GM19351 (cell line): ENCODE measurements at regions not wholly inside any gene's neighbourhood (a gene's known extent, or its start where the extent isn't known, plus 50 kb on each side); places are given as distances from the start of the nearest gene placed in this dataset.
"Not testable (repeated sequence)": the region's sequence is repeated elsewhere in the genome, so short reads cannot be mapped to it uniquely, and the experiment has no call there.

Experiments
- ATAC-seq: cut with Tn5 transposase; IDR thresholded peaks from one replicate; pipeline ENCODE4 v1.9.1; 2021; ENCODE audit warnings: mild to moderate bottlenecking, moderate library complexity; ENCODE audit not compliant: unreplicated experiment

- ATAC-seq: no peak
Measured at GRCh38 chr3:5673521-5673920, 486.0 kb downstream of the EDEM1 start.

GRCh38 chr3:5675319-5675718, 487.8 kb downstream of the EDEM1 start:
- ATAC-seq: no peak

DNA sequence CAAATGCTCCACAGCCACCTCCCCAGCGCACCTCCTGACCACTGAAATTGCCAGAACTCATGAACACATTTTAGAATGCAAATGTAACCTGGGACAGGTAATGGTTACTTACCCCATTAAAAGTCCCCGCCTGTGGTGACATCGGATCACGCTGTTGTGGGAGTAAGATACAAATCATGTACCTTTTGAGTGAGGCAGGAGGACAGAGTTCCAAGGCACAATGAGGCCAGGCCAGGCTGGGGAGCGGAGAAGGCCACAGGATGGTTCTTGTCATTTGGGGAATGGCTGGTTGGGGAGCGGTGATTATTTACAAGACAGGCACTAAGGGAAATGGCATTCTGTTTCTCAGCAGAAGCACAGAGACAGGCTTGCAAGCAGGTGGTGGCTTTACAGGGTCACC, 490.0 kb downstream of the EDEM1 start:
- no peak for ATAC-seq

DNA sequence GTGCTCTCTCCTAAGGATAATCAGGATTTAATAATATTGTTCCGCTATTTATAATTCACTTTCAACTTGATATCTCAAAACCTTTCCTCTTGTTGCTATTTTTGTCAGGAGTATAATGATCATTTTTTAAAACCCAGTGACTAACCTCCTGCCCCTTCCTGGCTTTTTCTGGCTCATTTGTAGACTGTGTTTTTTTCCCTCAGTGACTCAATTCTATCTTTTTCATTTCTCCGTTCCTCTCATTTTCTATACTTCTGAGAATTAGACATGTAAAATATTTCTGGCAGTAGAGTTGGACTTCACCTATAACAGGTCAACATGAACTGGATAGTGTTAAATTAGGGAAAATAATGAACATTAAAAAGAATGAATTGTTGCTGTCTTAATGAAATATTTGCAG, 490.7 kb downstream of the EDEM1 start:
- no peak for ATAC-seq

DNA sequence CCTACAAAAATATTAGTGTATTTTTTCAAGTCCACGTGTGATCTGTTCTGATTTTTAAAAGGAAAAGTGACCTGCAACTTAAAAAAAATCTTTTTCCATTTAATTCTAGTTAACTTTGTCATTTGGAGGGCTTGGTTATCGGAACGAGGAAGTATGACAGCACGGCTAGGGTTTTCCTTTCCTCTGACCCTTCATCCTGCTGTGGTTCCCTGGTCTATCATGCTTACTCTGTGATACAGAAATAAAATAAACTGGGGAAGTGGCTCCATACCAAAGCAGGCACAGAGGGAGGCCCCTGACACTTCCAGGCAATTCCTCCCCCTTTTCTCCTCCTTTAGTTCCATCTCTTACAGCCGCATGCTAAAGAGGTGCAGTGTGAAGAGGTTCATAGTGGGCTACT, 491.3 kb downstream of the EDEM1 start:
- ATAC-seq: no peak

- ATAC-seq: no peak
Measured at GRCh38 chr3:5687230-5687629, 499.7 kb downstream of the EDEM1 start.

GRCh38 chr3:5690490-5690889, 503.0 kb downstream of the EDEM1 start:
- ATAC-seq: no peak

- no peak for ATAC-seq
Measured at GRCh38 chr3:5690904-5691532, 503.5 kb downstream of the EDEM1 start.

DNA sequence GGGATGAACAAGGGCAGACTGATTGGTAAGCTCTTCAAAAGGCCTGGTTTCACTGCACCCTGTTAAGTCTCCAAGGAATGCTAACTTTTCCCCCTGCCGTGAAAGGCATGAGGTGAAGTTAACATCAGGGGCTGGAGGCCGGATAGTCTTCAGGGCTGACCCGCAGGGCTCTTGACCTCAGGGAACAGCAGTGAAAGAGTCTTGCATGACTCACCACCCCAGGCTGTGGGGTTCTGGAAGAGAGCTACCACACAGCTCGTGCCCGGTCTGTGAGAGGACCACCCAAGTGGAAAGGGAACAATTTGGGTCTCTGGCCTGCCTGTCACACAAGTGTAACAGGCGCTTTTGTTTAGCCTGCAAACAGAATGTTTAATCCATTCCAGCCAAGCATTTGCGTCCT, 504.9 kb downstream of the EDEM1 start:
- ATAC-seq: no peak

DNA sequence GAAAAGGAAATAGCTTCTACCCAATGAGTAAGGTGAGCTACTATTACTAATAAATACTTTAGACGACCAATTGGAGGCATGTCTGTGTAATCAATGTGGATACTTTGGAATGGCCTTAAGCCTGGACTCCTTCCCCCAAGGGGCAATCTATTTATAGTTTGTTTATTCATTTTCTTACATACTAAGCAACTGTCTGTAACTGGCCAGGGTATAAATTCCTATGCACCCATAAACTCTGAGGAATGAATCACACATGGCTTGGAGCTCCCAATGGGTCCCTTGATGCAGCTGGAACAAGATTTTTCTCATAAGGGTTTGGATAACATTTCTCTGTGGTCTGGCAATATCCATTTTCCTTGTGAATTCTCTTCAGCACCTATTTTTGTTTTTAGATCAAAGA, 506.8 kb downstream of the EDEM1 start:
- no peak for ATAC-seq

GRCh38 chr3:5698851-5699250, 511.3 kb downstream of the EDEM1 start:
- no peak for ATAC-seq

DNA sequence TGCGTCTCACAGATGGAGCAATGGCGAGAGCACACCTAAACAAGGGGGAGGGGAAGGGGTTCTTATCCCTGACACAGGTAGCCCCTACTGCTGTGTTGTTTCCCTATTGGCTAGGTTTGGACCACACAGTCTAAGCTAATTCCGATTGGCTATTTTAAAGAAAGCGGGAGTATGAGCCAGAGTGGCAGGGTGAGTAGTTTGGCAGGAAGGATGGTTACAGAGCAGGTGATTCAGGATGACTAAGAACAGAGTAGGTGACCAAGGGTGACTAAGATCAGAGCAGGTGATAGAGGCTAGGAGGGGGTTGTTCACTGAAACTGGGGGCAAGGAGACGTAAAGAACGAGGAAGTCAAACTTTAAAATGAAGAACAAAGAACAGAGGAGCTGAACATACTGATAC, 511.8 kb downstream of the EDEM1 start:
- no peak for ATAC-seq

DNA sequence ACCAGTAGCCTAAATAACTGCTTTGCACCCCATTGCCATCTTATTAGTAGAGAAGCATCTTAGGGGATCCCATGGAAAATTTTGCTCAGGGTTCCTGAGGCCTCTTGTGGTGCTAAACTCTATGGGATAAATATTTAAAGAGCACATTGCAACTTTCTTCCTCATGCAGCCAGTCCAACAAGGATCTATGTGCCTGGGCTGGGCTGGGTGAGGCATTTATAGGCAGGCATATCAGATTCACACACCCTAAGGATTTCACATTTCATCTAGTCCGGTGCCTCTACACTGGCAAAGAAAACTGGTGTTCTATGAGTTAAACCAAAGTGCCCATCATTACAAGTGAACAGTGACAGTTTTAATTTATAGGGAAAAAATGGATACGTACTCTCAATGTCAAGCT, 512.3 kb downstream of the EDEM1 start:
- no peak for ATAC-seq

DNA sequence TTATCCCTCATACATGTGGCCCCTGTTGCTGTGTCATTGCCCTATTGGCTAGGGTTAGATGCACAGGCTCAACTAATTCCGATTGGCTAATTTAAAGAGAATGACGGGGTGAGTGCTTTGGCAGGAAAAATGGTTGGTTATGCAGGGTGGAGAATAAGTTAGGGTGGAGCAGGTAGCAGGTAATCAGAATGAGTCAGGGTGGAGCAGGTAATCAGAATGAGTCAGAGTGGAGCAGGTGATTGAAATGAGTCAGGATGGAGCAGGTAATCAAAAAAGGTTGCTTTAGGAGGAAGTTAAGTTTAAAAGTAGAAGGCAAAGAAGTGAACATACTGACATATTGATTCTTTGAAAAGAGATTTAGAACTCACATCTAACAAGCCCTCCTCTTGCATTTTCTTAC, 513.5 kb downstream of the EDEM1 start:
- not testable (repeated sequence) for ATAC-seq

- no peak for ATAC-seq
Measured at GRCh38 chr3:5707794-5708193, 520.3 kb downstream of the EDEM1 start.

- no peak for ATAC-seq
Measured at GRCh38 chr3:5709714-5710113, 522.2 kb downstream of the EDEM1 start.

DNA sequence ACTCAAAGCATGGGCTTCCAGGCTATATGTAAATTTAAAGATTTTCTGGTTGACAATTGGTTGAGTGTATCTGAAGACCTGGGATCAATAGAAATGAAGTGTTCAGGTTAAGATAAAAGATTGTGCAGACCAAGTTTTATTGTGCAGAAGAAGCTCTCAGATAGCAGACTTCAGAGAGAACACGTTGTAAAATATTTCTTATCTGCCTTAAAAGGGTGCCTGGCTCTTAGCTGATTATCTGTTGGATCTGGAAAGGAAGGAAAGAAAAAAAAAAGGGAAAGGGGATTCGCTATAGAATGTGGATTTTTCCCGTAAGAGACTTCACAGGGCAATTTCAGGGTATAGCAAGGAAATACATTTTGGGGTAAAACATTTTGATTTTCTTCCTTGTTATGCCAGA, 523.2 kb downstream of the EDEM1 start:
- ATAC-seq: no peak

DNA sequence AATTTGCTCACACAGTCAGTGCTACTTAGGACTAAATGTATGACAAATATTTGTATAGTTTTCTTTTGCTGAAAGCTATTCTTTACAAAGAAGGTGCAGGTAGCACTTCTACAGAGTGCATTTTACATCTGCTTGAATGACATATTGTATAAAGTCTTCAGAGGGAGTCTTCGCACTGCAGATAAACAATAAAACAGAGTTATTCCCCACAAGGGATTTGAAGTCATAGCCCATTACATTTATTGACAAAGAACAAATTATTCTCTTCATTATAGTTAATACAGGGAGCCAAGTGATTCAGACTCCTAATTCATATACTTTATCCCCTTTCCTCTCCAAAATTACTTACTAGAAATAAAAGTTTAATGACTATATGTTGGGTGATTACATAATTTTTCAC, 529.7 kb downstream of the EDEM1 start:
- ATAC-seq: no peak

GRCh38 chr3:5719668-5720067, 532.2 kb downstream of the EDEM1 start:
- not testable (repeated sequence) for ATAC-seq

- ATAC-seq: no peak
Measured at GRCh38 chr3:5725801-5726200, 538.3 kb downstream of the EDEM1 start.

DNA sequence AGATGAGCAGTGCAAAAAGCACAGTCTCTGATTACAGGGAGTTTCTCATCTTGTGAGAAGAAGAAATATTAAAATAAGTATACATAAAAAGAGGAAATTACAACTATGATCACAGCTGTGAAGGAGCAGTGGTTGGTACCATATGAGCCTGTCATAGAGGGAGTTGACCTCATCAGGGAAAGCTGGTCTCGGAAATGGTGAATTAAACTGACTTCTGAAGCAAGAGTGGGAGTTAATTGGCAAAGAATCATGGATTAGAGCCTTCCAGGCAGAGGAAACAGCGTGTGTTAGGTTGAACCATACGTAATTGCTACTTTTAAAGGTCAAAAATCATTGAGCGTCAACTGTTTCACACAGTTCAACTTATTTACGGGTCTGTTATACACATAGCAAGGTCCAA, 539.1 kb downstream of the EDEM1 start:
- no peak for ATAC-seq

DNA sequence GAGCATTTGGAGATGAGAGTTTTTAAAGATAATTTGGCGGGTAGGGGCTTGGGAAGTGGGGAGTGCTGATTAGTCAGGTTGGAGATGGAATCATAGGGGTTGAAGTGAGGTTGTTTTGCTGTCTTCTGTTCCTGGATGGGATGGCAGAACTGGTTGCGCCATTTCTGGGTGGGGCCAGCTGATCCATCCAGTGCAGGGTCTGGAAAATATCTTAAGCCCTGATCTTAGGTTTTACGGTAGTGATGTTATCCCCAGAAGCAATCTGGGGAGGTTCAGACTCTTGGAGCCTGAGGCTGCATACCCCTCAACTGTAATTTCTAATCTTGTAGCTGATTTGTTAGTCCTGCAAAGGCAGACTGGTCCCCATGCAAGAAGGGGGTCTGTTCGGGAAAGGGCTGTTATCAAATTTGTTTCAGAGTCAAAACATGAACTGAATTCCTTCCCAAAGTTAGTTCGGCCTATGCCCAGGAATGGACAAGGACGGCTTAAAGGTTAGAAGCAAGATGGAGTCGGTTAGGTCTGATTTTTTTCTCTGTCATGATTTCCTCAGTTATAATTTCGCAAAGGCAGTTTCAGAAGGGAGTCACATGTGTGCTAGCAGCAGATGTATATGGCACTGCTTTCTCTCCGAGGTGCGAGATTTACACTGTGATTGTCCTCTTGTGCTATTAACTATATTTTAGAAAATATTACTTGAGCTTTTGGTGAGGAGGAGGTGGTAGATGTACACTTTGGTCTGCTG, 540.4 kb downstream of the EDEM1 start:
- ATAC-seq: no peak

DNA sequence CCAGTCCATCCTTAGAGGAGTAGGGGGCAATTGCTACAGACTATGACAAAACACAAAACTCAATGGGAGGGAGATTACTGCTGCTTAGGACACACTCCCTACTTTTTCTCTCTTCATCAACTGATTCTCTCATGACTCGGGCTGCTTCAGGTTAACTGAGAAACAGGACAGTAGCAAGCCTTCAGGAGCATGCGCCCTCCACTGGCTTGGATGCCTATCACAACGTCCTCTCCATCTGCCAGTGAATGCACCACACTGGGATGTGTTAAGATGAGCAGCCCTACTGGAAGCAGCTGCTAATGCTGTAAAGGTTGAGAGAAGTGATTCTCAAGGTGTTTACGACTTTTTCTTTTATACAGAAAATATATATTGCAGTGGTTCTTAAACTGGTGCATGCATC, 542.3 kb downstream of the EDEM1 start:
- ATAC-seq: no peak
